Heart right ventricle (tissue), 16 donors: ENCODE measurements at regions not wholly inside any gene's neighbourhood (a gene's known extent, or its start where the extent isn't known, plus 50 kb on each side); places are given as distances from the start of the nearest gene placed in this dataset.

ENCODE experiments used
- ATAC-seq, 8 donors: fragments of 200-7000 bp; cut with Tn5 transposase; one replicate each; pipeline ENCODE4 v1.9.1; 2020; ENCODE audit warnings: mild to moderate bottlenecking in 8 of 8, moderate library complexity in 8 of 8, moderate number of reproducible peaks in 1 of 8
- DNase-seq, 2 donors: peaks; one replicate each; pipeline ENCODE4 v3.0.0-alpha.2; 2020
- H3K27ac ChIP-seq, 10 donors: fragments of 200-600 bp; sonication (generic) in 2 of 10; one replicate each; pipeline versions ENCODE4 v1.5.0 to v1.8.0; 2020 to 2022; ENCODE audit warnings: mild to moderate bottlenecking in 3 of 10
- H3K27me3 ChIP-seq, 7 donors: fragments of 200-600 bp; one replicate each; pipeline ENCODE4 v1.8.0; 2021 to 2022; ENCODE audit warnings: mild to moderate bottlenecking in 2 of 7
- H3K36me3 ChIP-seq, 9 donors: fragments of 200-600 bp; sonication (generic) in 1 of 9; one replicate each; pipeline versions ENCODE4 v1.5.0 to v1.8.0; 2020 to 2022; ENCODE audit warnings: mild to moderate bottlenecking in 2 of 9
- H3K4me1 ChIP-seq, 9 donors: fragments of 200-600 bp; sonication (generic) in 1 of 9; one replicate each; pipeline versions ENCODE4 v1.5.0 to v1.8.0; 2020 to 2022; ENCODE audit warnings: mild to moderate bottlenecking in 4 of 9
- H3K4me3 ChIP-seq, 10 donors: fragments of 200-600 bp; sonication (generic) in 2 of 10; one replicate each; pipeline versions ENCODE4 v1.5.0 to v1.8.0; 2020 to 2022; ENCODE audit warnings: mild to moderate bottlenecking in 7 of 10, moderate library complexity in 2 of 10
- H3K9me3 ChIP-seq, 11 donors: fragments of 200-600 bp in 10 of 11; sonication (generic) in 2 of 11; one replicate each; pipeline versions ENCODE4 v1.5.0 to v1.8.0; 2013 to 2022; ENCODE audit warnings: mild to moderate bottlenecking in 2 of 11, control low read depth in 1 of 11, moderate library complexity in 1 of 11
- CTCF ChIP-seq, 9 donors: fragments of 200-600 bp; sonication (generic) in 2 of 9; IDR thresholded peaks; one replicate each; pipeline versions ENCODE4 v1.5.0 to v1.8.0; 2021 to 2022; ENCODE audit warnings: antibody characterized with exemption in 9 of 9, mild to moderate bottlenecking in 5 of 9, moderate library complexity in 1 of 9
- WGBS, 2 donors: extraction: QIAGEN DNeasy Blood & Tissue Kit; methylation state at CpG; one replicate each; pipeline ENCODE4 v1.1.7; 2013; ENCODE audit warnings: inconsistent platforms in 1 of 2; 5-methylcytosine and 5-hydroxymethylcytosine counted together
- intact Hi-C, 10 donors: fragments of 100-400 bp; cut with DNase I; formaldehyde crosslinking; loops; one replicate each; pipeline versions ENCODE4 v1.11.1 to v1.14.2; 2022
- donor health status: Arrhythmogenic right ventricular cardiomyopathy.
- donor health status: ischemic (EF 13 %, LVEDD 7.1; RV severe dilation, severe dysfunction).
- donor health status: healthy with polysubstance abuse.
- donor health status: DM: no; HTN: yes; CAD: no.
- donor health status: DM: no; HTN: no; CAD: no.
- donor health status: ischemic (EF 25% LVEDD 6.9; RV normal size, moderate dysfunction).
- donor health status: ischemic (EF 25% LVEDD 5.7; RV mildly dilated, moderate dysfunction).
- donor health status: healthy.
- donor health status: DM: yes; HTN: yes; CAD: no.
- donor health status: Ischemic cardiomyopathy.
- donor health status: ischemic (EF 35%, LVEDD 5.7; RV mildly dilated, moderate dysfunction).
- donor health status: nonischemic (EF 11% LVEDD 7.7; RV severe dilation, severe dysfunction).
- donor health status: DM: yes; HTN: yes; CAD: no.
- donor health status: PGD.
- donor health status: ischemic (EF 29% LVEDD 5.4; RV normal size, mild dysfunction).
- donor health status: nonischemic (EF 23%, LVEDD 6.1; RV moderate dilation, normal function).

- TF ChIP-seq CTCF (IDR thresholded peaks at IDR 0.05) = no peak
- WGBS, 2 donors = 96 to 99% methylated on average over 1 of the region's 1 CpG
- intact Hi-C loops = no loop called here
Observed at GRCh38 chr16:17749706-17750105, 278.9 kb upstream of the XYLT1 start.

GRCh38 chr16:17748044-17748719 lies 277.4 kb upstream of the XYLT1 start:
- WGBS, 2 donors = 34 to 44% methylated on average over 11 of the region's 11 CpGs
- no peaks in the 10 kb centered on the region for H3K4me1 ChIP-seq
- no peak overlapping the region for H3K27ac ChIP-seq
- intact Hi-C loops = no loop called here
- H3K4me3 ChIP-seq = no peak overlapping the region
- no peak for TF ChIP-seq CTCF (IDR thresholded peaks at IDR 0.05)
- no peak for DNase-seq
- peaks cover 0 to 40% (median 27%) of the 10 kb centered on the region in 7 donors for H3K27me3 ChIP-seq
- H3K9me3 ChIP-seq = peaks cover 0 to 9% (median 4%) of the 10 kb centered on the region in 11 donors
- H3K36me3 ChIP-seq = no peaks in the 10 kb centered on the region
- no peak for ATAC-seq

More at GRCh38 chr16:17749706-17750105, 278.9 kb upstream of the XYLT1 start:
- ATAC-seq = no peak
- DNase-seq = no peak
- H3K27me3 ChIP-seq = peaks cover 0 to 26% (median 14%) of the 10 kb centered on the region in 7 donors
- H3K4me3 ChIP-seq = no peak overlapping the region
- peaks cover 0 to 9% (median 4%) of the 10 kb centered on the region in 11 donors for H3K9me3 ChIP-seq
- H3K4me1 ChIP-seq = no peaks in the 10 kb centered on the region
- H3K27ac ChIP-seq = no peak overlapping the region
- no peaks in the 10 kb centered on the region for H3K36me3 ChIP-seq

GRCh38 chr16:17747081-17747756 lies 276.5 kb upstream of the XYLT1 start:
- H3K36me3 ChIP-seq = no peaks in the 10 kb centered on the region
- intact Hi-C loops = no loop called here
- DNase-seq (no peak), ATAC-seq (no peak)
- no peak overlapping the region for H3K27ac ChIP-seq
- WGBS, 2 donors = 55 to 58% methylated on average over 5 of the region's 5 CpGs
- TF ChIP-seq CTCF (IDR thresholded peaks at IDR 0.05) = no peak
- peaks cover 0 to 50% (median 33%) of the 10 kb centered on the region in 7 donors for H3K27me3 ChIP-seq
- H3K4me3 ChIP-seq = no peak overlapping the region
- no peaks in the 10 kb centered on the region for H3K4me1 ChIP-seq
- peaks cover 0 to 9% (median 4%) of the 10 kb centered on the region in 11 donors for H3K9me3 ChIP-seq

- WGBS, 2 donors = 9 to 10% methylated on average over 15 of the region's 15 CpGs
- TF ChIP-seq CTCF (IDR thresholded peaks at IDR 0.05) = no peak
- ATAC-seq = no peak
- Histone ChIP-seq H3K9me3 (peaks cover 0 to 6% (median 4%) of the 10 kb centered on the region in 11 donors), H3K4me1 (no peaks in the 10 kb centered on the region), H3K4me3 (no peak overlapping the region), H3K27me3 (peaks cover 0 to 54% (median 36%) of the 10 kb centered on the region in 7 donors), H3K36me3 (no peaks in the 10 kb centered on the region), H3K27ac (no peak overlapping the region)
- DNase-seq = no peak
- intact Hi-C loops = no loop called here
Observed at GRCh38 chr16:17744921-17745572, 274.3 kb upstream of the XYLT1 start.
